ENCODE measurements at regions not wholly inside any gene's neighbourhood (a gene's known extent, or its start where the extent isn't known, plus 50 kb on each side); places are given as distances from the start of the nearest gene placed in this dataset.

- no peak for TF ChIP-seq TFCP2L1 (CRISPR knock-in tag; IDR thresholded peaks at IDR 0.05)
- no peak for TF ChIP-seq ZC3H11A (IDR thresholded peaks at IDR 0.05)
- TF ChIP-seq HOXA7 (CRISPR knock-in tag; IDR thresholded peaks at IDR 0.05): no peak
- no peak for TF ChIP-seq KDM5A (IDR thresholded peaks at IDR 0.05)
- no peak for TF ChIP-seq BCL3 (IDR thresholded peaks at IDR 0.05)
- no peak for TF ChIP-seq NPAS2 (CRISPR knock-in tag; IDR thresholded peaks at IDR 0.05; ENCODE audit: borderline replicate concordance)
- no peak for ATAC-seq
- H3K4me3 ChIP-seq: no peak overlapping the region
- WGBS (ENCODE audit: missing lambda C conversion rate): 46% methylated on average over 2 of the region's 2 CpGs
- no peak for FAIRE-seq
- no peaks in the 10 kb centered on the region for H3K4me1 ChIP-seq
- CTCF ChIA-PET: no interaction called here
- H3K27ac ChIP-seq: no peak overlapping the region
- no peak overlapping the region for H3K4me2 ChIP-seq
- DNase-seq (ENCODE audit: low read depth in 1 of 2, low spot score in 1 of 2): no peak
- H3K9me3 ChIP-seq: no peaks in the 10 kb centered on the region
- POLR2A ChIA-PET: no interaction called here
Observed at GRCh38 chr3:24802614-24803013, 308.0 kb upstream of the THRB start.

- no peak overlapping the region for H3K4me3 ChIP-seq
- ChIA-PET CTCF (no interaction called here), POLR2A (no interaction called here)
- no peak for TF ChIP-seq SREBF2 (IDR thresholded peaks at IDR 0.05)
- no peak for TF ChIP-seq RARB (CRISPR knock-in tag; IDR thresholded peaks at IDR 0.05)
- no peak for TF ChIP-seq NR3C1 (IDR thresholded peaks at IDR 0.05)
- TF ChIP-seq, protein P1, sequence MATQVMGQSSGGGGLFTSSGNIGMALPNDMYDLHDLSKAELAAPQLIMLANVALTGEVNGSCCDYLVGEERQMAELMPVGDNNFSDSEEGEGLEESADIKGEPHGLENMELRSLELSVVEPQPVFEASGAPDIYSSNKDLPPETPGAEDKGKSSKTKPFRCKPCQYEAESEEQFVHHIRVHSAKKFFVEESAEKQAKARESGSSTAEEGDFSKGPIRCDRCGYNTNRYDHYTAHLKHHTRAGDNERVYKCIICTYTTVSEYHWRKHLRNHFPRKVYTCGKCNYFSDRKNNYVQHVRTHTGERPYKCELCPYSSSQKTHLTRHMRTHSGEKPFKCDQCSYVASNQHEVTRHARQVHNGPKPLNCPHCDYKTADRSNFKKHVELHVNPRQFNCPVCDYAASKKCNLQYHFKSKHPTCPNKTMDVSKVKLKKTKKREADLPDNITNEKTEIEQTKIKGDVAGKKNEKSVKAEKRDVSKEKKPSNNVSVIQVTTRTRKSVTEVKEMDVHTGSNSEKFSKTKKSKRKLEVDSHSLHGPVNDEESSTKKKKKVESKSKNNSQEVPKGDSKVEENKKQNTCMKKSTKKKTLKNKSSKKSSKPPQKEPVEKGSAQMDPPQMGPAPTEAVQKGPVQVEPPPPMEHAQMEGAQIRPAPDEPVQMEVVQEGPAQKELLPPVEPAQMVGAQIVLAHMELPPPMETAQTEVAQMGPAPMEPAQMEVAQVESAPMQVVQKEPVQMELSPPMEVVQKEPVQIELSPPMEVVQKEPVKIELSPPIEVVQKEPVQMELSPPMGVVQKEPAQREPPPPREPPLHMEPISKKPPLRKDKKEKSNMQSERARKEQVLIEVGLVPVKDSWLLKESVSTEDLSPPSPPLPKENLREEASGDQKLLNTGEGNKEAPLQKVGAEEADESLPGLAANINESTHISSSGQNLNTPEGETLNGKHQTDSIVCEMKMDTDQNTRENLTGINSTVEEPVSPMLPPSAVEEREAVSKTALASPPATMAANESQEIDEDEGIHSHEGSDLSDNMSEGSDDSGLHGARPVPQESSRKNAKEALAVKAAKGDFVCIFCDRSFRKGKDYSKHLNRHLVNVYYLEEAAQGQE (IDR thresholded peaks at IDR 0.05): no peak
- no peak for TF ChIP-seq PHF8 (IDR thresholded peaks at IDR 0.05; ENCODE audit: borderline replicate concordance, low read depth)
- TF ChIP-seq RAD21 (conservative IDR thresholded peaks at IDR 0.05 in 1 of 2, IDR thresholded peaks at IDR 0.05 in 1 of 2): no peak
- TF ChIP-seq BCL3 (IDR thresholded peaks at IDR 0.05): no peak
- no peak for TF ChIP-seq EHMT2 (IDR thresholded peaks at IDR 0.05; ENCODE audit: low read depth)
- TF ChIP-seq RCOR1 (IDR thresholded peaks at IDR 0.05; ENCODE audit: low read depth, low read length): no peak
- TF ChIP-seq KDM5A (IDR thresholded peaks at IDR 0.05): no peak
- no peak for TF ChIP-seq ZFP36 (IDR thresholded peaks at IDR 0.05; ENCODE audit: borderline replicate concordance, partially characterized antibody)
- TF ChIP-seq, protein P2, sequence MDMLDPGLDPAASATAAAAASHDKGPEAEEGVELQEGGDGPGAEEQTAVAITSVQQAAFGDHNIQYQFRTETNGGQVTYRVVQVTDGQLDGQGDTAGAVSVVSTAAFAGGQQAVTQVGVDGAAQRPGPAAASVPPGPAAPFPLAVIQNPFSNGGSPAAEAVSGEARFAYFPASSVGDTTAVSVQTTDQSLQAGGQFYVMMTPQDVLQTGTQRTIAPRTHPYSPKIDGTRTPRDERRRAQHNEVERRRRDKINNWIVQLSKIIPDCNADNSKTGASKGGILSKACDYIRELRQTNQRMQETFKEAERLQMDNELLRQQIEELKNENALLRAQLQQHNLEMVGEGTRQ (IDR thresholded peaks at IDR 0.05): no peak
- no peak for TF ChIP-seq RNF2 (IDR thresholded peaks at IDR 0.05; ENCODE audit: borderline replicate concordance, low read depth)
- TF ChIP-seq MAFK (IDR thresholded peaks at IDR 0.05; ENCODE audit: partially characterized antibody): no peak
- TF ChIP-seq TP53 (CRISPR knock-in tag; IDR thresholded peaks at IDR 0.05): no peak
- no peak for TF ChIP-seq ZNF302 (CRISPR knock-in tag; IDR thresholded peaks at IDR 0.05)
- H3K9me3 ChIP-seq: no peaks in the 10 kb centered on the region
- no peak for FAIRE-seq
- no peak for ATAC-seq
- DNase-seq (ENCODE audit: low read depth in 1 of 2, low spot score in 1 of 2): no peak
- H3K4me2 ChIP-seq: no peak overlapping the region
- 33% methylated on average over 1 of the region's 1 CpG for WGBS (ENCODE audit: missing lambda C conversion rate)
- H3K4me1 ChIP-seq: no peaks in the 10 kb centered on the region
- no peak overlapping the region for H3K27ac ChIP-seq
Observed at GRCh38 chr3:24804095-24804494, 309.4 kb upstream of the THRB start.
